GM10266 (cell line): ENCODE measurements at regions not wholly inside any gene's neighbourhood (a gene's known extent, or its start where the extent isn't known, plus 50 kb on each side); places are given as distances from the start of the nearest gene placed in this dataset.
"Not testable (repeated sequence)": the region's sequence is repeated elsewhere in the genome, so short reads cannot be mapped to it uniquely, and the experiment has no call there.

Source experiments
- DNase-seq: peaks from one replicate; pipeline ENCODE4 v3.0.0; 2012; ENCODE audit errors: extremely low spot score
- TF ChIP-seq, protein P1 (sequence below): IDR thresholded peaks from 2 replicates; pipeline ENCODE4 v1.5.1; 2012; ENCODE audit warnings: mild to moderate bottlenecking, low read depth; ENCODE audit not compliant: control insufficient read depth, insufficient read depth; ENCODE audit errors: missing control alignments

GRCh38 chr4:151488968-151489367 is 80.0 kb downstream of the FHIP1A start:
- no peak for DNase-seq
- TF ChIP-seq, protein P1, sequence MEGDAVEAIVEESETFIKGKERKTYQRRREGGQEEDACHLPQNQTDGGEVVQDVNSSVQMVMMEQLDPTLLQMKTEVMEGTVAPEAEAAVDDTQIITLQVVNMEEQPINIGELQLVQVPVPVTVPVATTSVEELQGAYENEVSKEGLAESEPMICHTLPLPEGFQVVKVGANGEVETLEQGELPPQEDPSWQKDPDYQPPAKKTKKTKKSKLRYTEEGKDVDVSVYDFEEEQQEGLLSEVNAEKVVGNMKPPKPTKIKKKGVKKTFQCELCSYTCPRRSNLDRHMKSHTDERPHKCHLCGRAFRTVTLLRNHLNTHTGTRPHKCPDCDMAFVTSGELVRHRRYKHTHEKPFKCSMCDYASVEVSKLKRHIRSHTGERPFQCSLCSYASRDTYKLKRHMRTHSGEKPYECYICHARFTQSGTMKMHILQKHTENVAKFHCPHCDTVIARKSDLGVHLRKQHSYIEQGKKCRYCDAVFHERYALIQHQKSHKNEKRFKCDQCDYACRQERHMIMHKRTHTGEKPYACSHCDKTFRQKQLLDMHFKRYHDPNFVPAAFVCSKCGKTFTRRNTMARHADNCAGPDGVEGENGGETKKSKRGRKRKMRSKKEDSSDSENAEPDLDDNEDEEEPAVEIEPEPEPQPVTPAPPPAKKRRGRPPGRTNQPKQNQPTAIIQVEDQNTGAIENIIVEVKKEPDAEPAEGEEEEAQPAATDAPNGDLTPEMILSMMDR: no peak

DNA sequence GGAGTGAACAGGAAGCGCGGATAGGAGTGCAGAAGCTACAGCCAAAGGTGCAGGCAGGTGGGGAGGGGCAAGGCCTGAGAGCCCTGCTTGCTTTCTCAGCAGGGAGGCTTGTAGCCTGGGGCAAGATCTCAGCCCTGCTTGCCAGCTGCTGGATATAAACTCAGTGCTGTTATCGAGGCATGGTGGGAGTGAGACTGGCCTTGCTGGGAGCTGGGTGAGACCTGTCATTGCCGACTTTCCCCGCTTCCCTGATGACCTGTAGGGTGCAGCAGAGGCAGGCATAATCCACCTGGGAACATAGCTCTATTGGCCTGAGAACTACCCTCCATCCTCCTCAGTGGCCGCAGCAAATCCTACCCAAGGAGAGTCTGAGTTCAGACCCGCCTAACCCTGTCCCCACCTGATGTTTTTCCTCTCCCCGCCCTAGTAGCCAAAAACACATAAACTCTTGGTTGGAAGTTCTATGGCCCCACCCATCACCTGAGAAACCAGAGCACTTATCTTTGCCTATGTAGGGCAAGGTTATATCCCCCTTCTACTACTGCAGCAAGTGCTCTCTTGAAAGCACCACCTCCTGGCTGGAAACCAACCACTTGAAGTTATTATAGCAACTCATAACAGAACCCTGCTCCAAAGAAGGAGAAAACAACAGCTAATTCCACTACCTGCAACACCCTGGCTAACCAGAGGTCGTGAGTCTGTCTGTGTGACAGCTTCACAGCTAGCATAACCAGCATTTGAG is 80.7 kb downstream of the FHIP1A start:
- no peak for DNase-seq
- TF ChIP-seq, protein P1: no peak

GRCh38 chr4:151495612-151496011 is 86.6 kb downstream of the FHIP1A start:
- not testable (repeated sequence) for DNase-seq

GRCh38 chr4:151511548-151511947 is 102.6 kb downstream of the FHIP1A start:
- DNase-seq: not testable (repeated sequence)

GRCh38 chr4:151517896-151518295 is 108.9 kb downstream of the FHIP1A start:
- TF ChIP-seq, protein P1: no peak
- no peak for DNase-seq

- DNase-seq: no peak
- TF ChIP-seq, protein P1: no peak
Measured at GRCh38 chr4:151518359-151518758, 109.4 kb downstream of the FHIP1A start.

DNA sequence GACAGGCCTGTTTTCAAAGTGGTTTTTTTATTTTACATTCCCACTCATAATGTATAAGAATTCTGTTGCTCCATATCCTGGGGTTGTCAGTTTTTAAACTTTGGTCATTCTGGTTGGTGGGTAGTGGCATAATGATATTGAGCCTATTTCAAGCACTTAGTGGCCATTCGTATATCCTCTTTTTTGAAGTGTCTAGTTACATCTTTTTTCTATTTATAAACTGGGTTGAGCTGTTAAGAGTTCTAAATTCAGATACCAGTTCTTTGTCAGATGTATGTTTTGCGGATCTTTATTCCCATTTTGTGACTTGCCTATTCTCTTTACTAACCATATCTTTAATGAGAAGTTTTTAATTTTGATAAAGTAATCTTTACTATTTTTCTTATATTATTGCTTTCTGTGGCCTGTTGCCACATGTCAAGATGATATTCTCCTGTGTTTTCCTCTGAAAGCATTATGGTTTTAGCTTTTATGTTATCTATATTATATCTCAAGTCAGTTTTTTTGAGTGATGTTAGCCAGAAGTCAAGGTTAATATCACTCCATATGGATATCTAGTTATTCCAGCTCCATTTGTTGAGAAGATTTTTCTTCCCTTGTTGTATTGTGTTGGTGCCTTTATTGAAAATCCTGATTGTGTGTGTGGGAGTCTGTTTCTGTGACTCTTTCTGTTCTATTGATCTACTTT is 110.9 kb downstream of the FHIP1A start:
- no peak for DNase-seq
- TF ChIP-seq, protein P1: no peak

DNA sequence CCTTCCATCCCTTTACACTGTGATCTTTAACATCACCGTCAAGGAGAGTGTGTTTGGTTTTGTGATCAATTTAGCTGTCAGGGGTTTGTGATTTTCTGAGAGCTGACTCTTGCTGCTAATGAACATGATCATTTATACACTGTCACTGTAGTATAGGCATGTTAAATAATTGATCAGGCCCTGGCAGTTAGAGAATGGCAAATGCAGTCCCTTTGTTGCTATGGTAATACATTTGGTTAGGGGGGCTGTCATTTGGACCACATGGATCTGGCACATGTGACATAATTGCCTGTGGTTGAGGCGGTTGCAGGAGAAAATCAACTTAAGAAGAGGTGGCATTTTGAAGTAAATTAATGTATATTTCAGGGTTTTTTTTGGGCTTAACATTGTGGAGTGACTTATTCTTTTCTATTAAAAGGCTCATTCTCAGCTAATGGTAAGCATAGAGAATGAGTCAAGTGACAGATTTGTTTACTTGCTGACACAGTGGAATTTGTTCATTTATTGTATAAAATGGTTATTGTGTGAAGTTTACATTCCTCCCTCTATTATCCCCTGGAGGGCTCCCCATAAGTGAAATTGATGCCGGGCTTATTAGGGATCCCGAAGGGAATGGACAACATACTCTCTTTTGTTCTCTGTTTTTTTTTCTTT is 114.0 kb downstream of the FHIP1A start:
- DNase-seq: no peak
- TF ChIP-seq, protein P1: no peak
